Caco-2 (cell line): ENCODE measurements at regions not wholly inside any gene's neighbourhood (a gene's known extent, or its start where the extent isn't known, plus 50 kb on each side); places are given as distances from the start of the nearest gene placed in this dataset.

ENCODE experiments used
- BruUV-seq: library from RNA; stranded (reverse); fragments of 400-500 nt; replicated peaks from 2 replicates; lab custom pipeline; 2021; lab: Mats Ljungman, UMichigan
- CTCF ChIA-PET: fragments of 300-600 bp; sonication (Branson Sonifier 250); formaldehyde crosslinking; loops from one replicate; lab custom pipeline; 2022; ENCODE audit warnings: antibody characterized with exemption; lab: Charles Lee
- POLR2A ChIA-PET: fragments of 300-600 bp; sonication (Branson Sonifier 250); formaldehyde crosslinking; loops from one replicate; lab custom pipeline; 2022; ENCODE audit warnings: antibody characterized with exemption; lab: Charles Lee
- DNase-seq, 2 experiments: peaks; one replicate each; pipeline versions ENCODE4 v3.0.0 to v3.0.0-alpha.2; 2020 to 2022
- H3K27me3 ChIP-seq: replicated peaks from 2 replicates; pipeline ENCODE4 v1.6.0; 2011; ENCODE audit warnings: low read length; ENCODE audit not compliant: control insufficient read depth, insufficient read depth
- H3K36me3 ChIP-seq: 2 replicates; pipeline ENCODE4 v1.5.1; 2011; ENCODE audit warnings: low read length; ENCODE audit not compliant: control insufficient read depth, insufficient read depth
- H3K4me1 ChIP-seq: fragments of 250-450 bp; sonication (Bioruptor Pico); 2 replicates; pipeline ENCODE4 v1.5.1; 2020; ENCODE audit warnings: mild to moderate bottlenecking
- H3K4me3 ChIP-seq: 2 replicates; pipeline ENCODE4 v1.5.1; 2011; ENCODE audit warnings: low read depth, mild to moderate bottlenecking, control low read depth, low read length
- H3K9me3 ChIP-seq: fragments of 250-450 bp; sonication (Bioruptor Pico); 2 replicates; pipeline ENCODE4 v1.5.1; 2020; ENCODE audit warnings: mild to moderate bottlenecking, moderate library complexity
- H3K27ac Mint-ChIP-seq: one replicate; pipeline ENCODE4 v1.8.0; 2022; ENCODE audit warnings: mixed read lengths; ENCODE audit not compliant: unreplicated experiment
- H3K27me3 Mint-ChIP-seq: one replicate; pipeline ENCODE4 v1.8.0; 2022; ENCODE audit warnings: mixed read lengths; ENCODE audit not compliant: insufficient read depth, unreplicated experiment
- H3K36me3 Mint-ChIP-seq: one replicate; pipeline ENCODE4 v1.8.0; 2022; ENCODE audit warnings: mild to moderate bottlenecking, mixed read lengths; ENCODE audit not compliant: insufficient read depth, unreplicated experiment
- H3K4me1 Mint-ChIP-seq: one replicate; pipeline ENCODE4 v1.8.0; 2022; ENCODE audit warnings: low read depth, mixed read lengths; ENCODE audit not compliant: unreplicated experiment
- H3K4me3 Mint-ChIP-seq: one replicate; pipeline ENCODE4 v1.8.0; 2022; ENCODE audit warnings: mild to moderate bottlenecking, moderate library complexity, mixed read lengths; ENCODE audit not compliant: unreplicated experiment
- H3K9me3 Mint-ChIP-seq: one replicate; pipeline ENCODE4 v1.8.0; 2022; ENCODE audit warnings: mixed read lengths; ENCODE audit not compliant: unreplicated experiment
- CTCF ChIP-seq, 2 experiments: fragments of 200-600 bp in 1 of 2; IDR thresholded peaks; 1 replicate in 1 of 2; 2 replicates in 1 of 2; pipeline versions ENCODE4 v1.5.1 to v1.8.0; 2011 to 2022; ENCODE audit warnings: antibody characterized with exemption in 1 of 2, control low read depth in 1 of 2, inconsistent platforms in 1 of 2, low read depth in 1 of 2, low read length in 1 of 2, mild to moderate bottlenecking in 1 of 2, moderate library complexity in 1 of 2; ENCODE audit not compliant: insufficient read depth in 1 of 2, severe bottlenecking in 1 of 2, unreplicated experiment in 1 of 2
- intact Hi-C: fragments of 100-400 bp; cut with micrococcal nuclease; formaldehyde crosslinking; loops from one replicate; pipeline ENCODE4 v1.10.0; 2022; ENCODE audit not compliant: unreplicated experiment

- no peaks in the 10 kb centered on the region for H3K27me3 ChIP-seq
- POLR2A ChIA-PET: no interaction called here
- CTCF ChIA-PET: no interaction called here
Measured at GRCh38 chr2:217449444-217449843, 553.4 kb downstream of the TNS1 start.

GRCh38 chr2:217448860-217449259, 553.9 kb downstream of the TNS1 start:
- ChIA-PET POLR2A (no interaction called here), CTCF (no interaction called here)
- H3K4me1 ChIP-seq: peaks cover 7% of the 10 kb centered on the region
- Mint-ChIP-seq H3K27ac (no peak overlapping the region), H3K9me3 (peaks cover 3% of the 10 kb centered on the region), H3K4me1 (peaks cover 11% of the 10 kb centered on the region), H3K27me3 (no peaks in the 10 kb centered on the region), H3K36me3 (no peaks in the 10 kb centered on the region), H3K4me3 (no peak overlapping the region)
- no TSS peak for BruUV-seq
- no peaks in the 10 kb centered on the region for H3K36me3 ChIP-seq
- no peaks in the 10 kb centered on the region for H3K27me3 ChIP-seq
- TF ChIP-seq CTCF (IDR thresholded peaks at IDR 0.05; ENCODE audit: insufficient read depth in 1 of 2, low read depth in 1 of 2, low read length in 1 of 2, severe bottlenecking in 1 of 2, unreplicated experiment in 1 of 2): no peak
- H3K4me3 ChIP-seq: no peak overlapping the region
- DNase-seq: no peak
- H3K9me3 ChIP-seq: no peaks in the 10 kb centered on the region
- intact Hi-C loops: no loop called here

More at GRCh38 chr2:217449444-217449843, 553.4 kb downstream of the TNS1 start:
- Histone ChIP-seq H3K9me3 (no peaks in the 10 kb centered on the region), H3K36me3 (no peaks in the 10 kb centered on the region), H3K4me1 (peaks cover 7% of the 10 kb centered on the region), H3K4me3 (no peak overlapping the region)
- no peak for DNase-seq
- intact Hi-C loops: no loop called here
- H3K9me3 Mint-ChIP-seq: peaks cover 9% of the 10 kb centered on the region
- H3K27ac Mint-ChIP-seq: no peak overlapping the region
- peaks cover 11% of the 10 kb centered on the region for H3K4me1 Mint-ChIP-seq
- no peak for TF ChIP-seq CTCF (IDR thresholded peaks at IDR 0.05; ENCODE audit: insufficient read depth in 1 of 2, low read depth in 1 of 2, low read length in 1 of 2, severe bottlenecking in 1 of 2, unreplicated experiment in 1 of 2)
- no peaks in the 10 kb centered on the region for H3K27me3 Mint-ChIP-seq
- no TSS peak for BruUV-seq
- no peak overlapping the region for H3K4me3 Mint-ChIP-seq
- H3K36me3 Mint-ChIP-seq: no peaks in the 10 kb centered on the region

GRCh38 chr2:217445723-217446122, 557.1 kb downstream of the TNS1 start:
- no peaks in the 10 kb centered on the region for H3K27me3 ChIP-seq
- no peak for TF ChIP-seq CTCF (IDR thresholded peaks at IDR 0.05; ENCODE audit: insufficient read depth in 1 of 2, low read depth in 1 of 2, low read length in 1 of 2, severe bottlenecking in 1 of 2, unreplicated experiment in 1 of 2)
- no peaks in the 10 kb centered on the region for H3K36me3 ChIP-seq
- POLR2A ChIA-PET: no interaction called here
- BruUV-seq: no TSS peak
- no peaks in the 10 kb centered on the region; the same call in 1 of the 2 replicates for H3K9me3 ChIP-seq
- Mint-ChIP-seq H3K27me3 (no peaks in the 10 kb centered on the region), H3K4me1 (no peaks in the 10 kb centered on the region), H3K4me3 (no peak overlapping the region), H3K9me3 (no peaks in the 10 kb centered on the region), H3K36me3 (no peaks in the 10 kb centered on the region), H3K27ac (no peak overlapping the region)
- H3K4me3 ChIP-seq: no peak overlapping the region
- intact Hi-C loops: no loop called here
- DNase-seq: no peak
- CTCF ChIA-PET: no interaction called here
- H3K4me1 ChIP-seq: no peaks in the 10 kb centered on the region
